DND-41 (cell line): ENCODE measurements at regions not wholly inside any gene's neighbourhood (a gene's known extent, or its start where the extent isn't known, plus 50 kb on each side); places are given as distances from the start of the nearest gene placed in this dataset.

Source experiments
- ATAC-seq: fragments of 200-7000 bp; cut with Tn5 transposase; 3 replicates; pipeline ENCODE4 v1.9.1; 2021; ENCODE audit warnings: low read depth; ENCODE audit not compliant: insufficient read depth
- DNase-seq: peaks from one replicate; pipeline ENCODE4 v3.0.0-alpha.2; 2020
- H2AFZ ChIP-seq: 2 replicates; pipeline ENCODE4 v1.6.0; 2012; ENCODE audit warnings: low read depth, low read length
- H3K27ac ChIP-seq: 2 replicates; pipeline ENCODE4 v1.5.1; 2012; ENCODE audit warnings: low read length, inconsistent platforms
- H3K27me3 ChIP-seq: fragments of 200-600 bp; sonication (generic); 2 replicates; pipeline ENCODE4 v1.6.0; 2012; ENCODE audit warnings: low read length, mild to moderate bottlenecking, inconsistent platforms; ENCODE audit not compliant: insufficient read depth, poor library complexity
- H3K36me3 ChIP-seq: 2 replicates; pipeline ENCODE4 v1.5.1; 2012; ENCODE audit warnings: low read length, inconsistent platforms; ENCODE audit not compliant: insufficient read depth
- H3K4me1 ChIP-seq: 2 replicates; pipeline ENCODE4 v1.5.1; 2012; ENCODE audit warnings: mild to moderate bottlenecking, low read length; ENCODE audit not compliant: insufficient read depth
- H3K4me2 ChIP-seq: 2 replicates; pipeline ENCODE4 v1.6.0; 2012; ENCODE audit warnings: mild to moderate bottlenecking, moderate library complexity, low read length, inconsistent platforms; ENCODE audit not compliant: insufficient read depth
- H3K4me3 ChIP-seq, 2 experiments: fragments of 200-600 bp in 1 of 2; shearing (Covaris generic) in 1 of 2; 2 replicates each; pipeline ENCODE4 v1.5.1; 2012 to 2016; ENCODE audit warnings: inconsistent platforms in 2 of 2, low read length in 2 of 2, mild to moderate bottlenecking in 2 of 2, low read depth in 1 of 2, moderate library complexity in 1 of 2
- H3K79me2 ChIP-seq: 2 replicates; pipeline ENCODE4 v1.6.0; 2012; ENCODE audit warnings: low read length, inconsistent platforms; ENCODE audit not compliant: insufficient read depth
- H3K9ac ChIP-seq: 2 replicates; pipeline ENCODE4 v1.6.0; 2012; ENCODE audit warnings: low read depth, mild to moderate bottlenecking, inconsistent platforms, low read length, moderate library complexity
- H3K9me3 ChIP-seq: 2 replicates; pipeline ENCODE4 v1.5.1; 2012; ENCODE audit warnings: low read length, moderate library complexity, mild to moderate bottlenecking, inconsistent platforms; ENCODE audit not compliant: insufficient read depth, severe bottlenecking
- H4K20me1 ChIP-seq: 2 replicates; pipeline ENCODE4 v1.6.0; 2012; ENCODE audit warnings: low read length; ENCODE audit not compliant: insufficient read depth
- EZH2 ChIP-seq: IDR thresholded peaks from 3 replicates; pipeline ENCODE4 v1.6.1; 2012; ENCODE audit warnings: borderline replicate concordance, low read depth, mild to moderate bottlenecking, moderate library complexity, low read length, inconsistent platforms; ENCODE audit not compliant: severe bottlenecking
- TF ChIP-seq, protein P1 (sequence below): IDR thresholded peaks from 2 replicates; pipeline ENCODE4 v1.5.1; 2012; ENCODE audit warnings: borderline replicate concordance, low read length, moderate library complexity, mild to moderate bottlenecking; ENCODE audit not compliant: poor library complexity, severe bottlenecking; ENCODE audit errors: extremely low read depth

DNA sequence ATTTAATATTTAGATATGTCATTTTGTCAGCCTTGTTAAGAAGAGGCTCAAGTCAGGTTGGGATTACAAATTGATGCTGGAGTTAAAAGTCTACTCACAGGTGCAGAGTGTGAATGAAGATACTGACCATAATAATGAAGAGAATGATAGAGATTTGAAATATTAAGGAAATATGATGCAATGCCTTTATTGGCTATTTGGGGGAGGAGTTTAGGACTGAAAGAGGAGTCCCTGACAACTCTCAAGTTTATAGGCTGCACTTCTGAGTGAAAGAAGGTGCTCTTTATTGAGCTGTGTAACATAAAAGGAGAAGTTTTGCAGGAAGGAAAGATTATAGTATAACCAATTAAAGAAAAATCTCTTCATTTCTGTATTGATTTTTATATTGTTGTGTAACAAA, 827.7 kb upstream of the PCDH9 start:
- Histone ChIP-seq H3K79me2 (no peaks in the 10 kb centered on the region), H3K27me3 (no peaks in the 10 kb centered on the region), H3K36me3 (no peaks in the 10 kb centered on the region), H3K9me3 (no peaks in the 10 kb centered on the region), H4K20me1 (no peaks in the 10 kb centered on the region), H3K9ac (no peak overlapping the region), H3K4me2 (no peak overlapping the region), H3K4me3 (no peak overlapping the region), H3K4me1 (no peaks in the 10 kb centered on the region), H2AFZ (no peak overlapping the region), H3K27ac (no peak overlapping the region)
- ATAC-seq: no peak
- DNase-seq: no peak
- TF ChIP-seq EZH2: no peak
- TF ChIP-seq, protein P1, sequence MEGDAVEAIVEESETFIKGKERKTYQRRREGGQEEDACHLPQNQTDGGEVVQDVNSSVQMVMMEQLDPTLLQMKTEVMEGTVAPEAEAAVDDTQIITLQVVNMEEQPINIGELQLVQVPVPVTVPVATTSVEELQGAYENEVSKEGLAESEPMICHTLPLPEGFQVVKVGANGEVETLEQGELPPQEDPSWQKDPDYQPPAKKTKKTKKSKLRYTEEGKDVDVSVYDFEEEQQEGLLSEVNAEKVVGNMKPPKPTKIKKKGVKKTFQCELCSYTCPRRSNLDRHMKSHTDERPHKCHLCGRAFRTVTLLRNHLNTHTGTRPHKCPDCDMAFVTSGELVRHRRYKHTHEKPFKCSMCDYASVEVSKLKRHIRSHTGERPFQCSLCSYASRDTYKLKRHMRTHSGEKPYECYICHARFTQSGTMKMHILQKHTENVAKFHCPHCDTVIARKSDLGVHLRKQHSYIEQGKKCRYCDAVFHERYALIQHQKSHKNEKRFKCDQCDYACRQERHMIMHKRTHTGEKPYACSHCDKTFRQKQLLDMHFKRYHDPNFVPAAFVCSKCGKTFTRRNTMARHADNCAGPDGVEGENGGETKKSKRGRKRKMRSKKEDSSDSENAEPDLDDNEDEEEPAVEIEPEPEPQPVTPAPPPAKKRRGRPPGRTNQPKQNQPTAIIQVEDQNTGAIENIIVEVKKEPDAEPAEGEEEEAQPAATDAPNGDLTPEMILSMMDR: no peak

DNA sequence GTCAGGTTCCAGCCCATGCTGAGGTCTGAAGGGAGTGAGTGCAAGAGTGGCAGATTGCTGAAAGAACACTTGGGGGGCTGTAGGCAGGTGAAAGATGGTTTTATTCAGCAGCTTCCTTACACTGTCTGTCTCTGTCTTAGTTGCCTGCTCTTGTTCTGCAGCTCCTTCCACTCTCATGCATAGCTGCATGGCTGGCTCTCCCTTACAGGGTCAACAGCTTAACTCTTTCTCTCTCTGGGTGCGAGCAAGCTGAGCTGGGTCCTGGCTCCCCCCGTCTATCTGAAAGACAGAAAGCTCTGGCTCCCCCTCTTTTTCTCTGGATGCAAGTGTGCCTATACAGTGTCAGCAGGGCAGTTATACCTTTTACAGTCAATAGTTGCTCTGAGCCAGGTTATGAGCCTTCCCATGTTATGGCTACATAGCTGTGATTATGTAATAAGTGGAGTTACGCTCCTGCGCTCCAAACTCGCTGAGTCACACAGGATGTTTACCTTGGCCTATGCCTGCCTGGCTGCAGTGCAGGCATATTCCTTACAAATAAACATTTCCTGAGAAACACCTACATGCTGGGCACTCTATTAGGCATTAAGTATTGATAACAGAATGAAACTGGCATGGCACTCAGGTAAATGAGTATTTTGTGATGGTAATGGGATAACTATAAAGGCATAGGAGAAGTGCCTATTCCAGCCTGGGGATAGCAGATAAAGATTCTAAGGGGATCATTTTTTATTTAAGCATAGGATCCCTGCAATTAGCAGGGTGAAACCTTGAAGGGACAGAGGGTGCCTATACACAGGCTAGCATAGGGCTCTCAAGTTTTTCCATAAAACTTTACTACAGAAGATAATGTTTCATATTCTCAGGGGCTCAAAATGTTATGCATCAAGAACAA, 826.9 kb upstream of the PCDH9 start:
- Histone ChIP-seq H3K9me3 (no peaks in the 10 kb centered on the region), H4K20me1 (no peaks in the 10 kb centered on the region), H2AFZ (no peak overlapping the region), H3K36me3 (no peaks in the 10 kb centered on the region), H3K4me2 (no peak overlapping the region), H3K79me2 (no peaks in the 10 kb centered on the region), H3K4me1 (no peaks in the 10 kb centered on the region), H3K27me3 (no peaks in the 10 kb centered on the region), H3K27ac (no peak overlapping the region), H3K9ac (no peak overlapping the region), H3K4me3 (no peak overlapping the region)
- TF ChIP-seq EZH2: no peak
- TF ChIP-seq, protein P1: no peak
- DNase-seq (peak; percentile 9), ATAC-seq (no peak)

DNA sequence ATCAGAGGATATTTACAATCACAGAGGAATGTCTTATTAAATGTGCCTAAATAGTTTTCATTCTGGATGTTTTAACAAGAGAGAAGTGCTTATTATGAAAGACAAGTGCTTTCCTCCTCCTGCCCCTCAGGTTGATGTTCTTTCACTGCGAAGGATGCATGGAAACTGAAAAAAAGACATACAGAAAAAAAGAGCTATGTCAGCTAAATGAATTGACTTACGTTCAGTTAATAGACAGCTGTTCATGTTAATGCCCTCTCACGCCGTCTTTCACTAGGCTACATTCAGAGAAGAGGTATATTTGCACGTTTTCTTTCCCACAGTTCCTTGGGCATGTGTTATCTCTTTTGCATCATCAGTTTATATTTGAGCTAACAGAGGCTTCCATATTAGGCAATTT, 821.8 kb upstream of the PCDH9 start:
- DNase-seq (no peak), ATAC-seq (no peak)
- no peaks in the 10 kb centered on the region for H3K4me1 ChIP-seq
- H3K27ac ChIP-seq: no peak overlapping the region
- no peak overlapping the region for H3K4me2 ChIP-seq
- no peaks in the 10 kb centered on the region for H3K9me3 ChIP-seq
- H3K79me2 ChIP-seq: no peaks in the 10 kb centered on the region
- TF ChIP-seq EZH2: no peak
- TF ChIP-seq, protein P1: no peak
- H4K20me1 ChIP-seq: no peaks in the 10 kb centered on the region
- H3K4me3 ChIP-seq: no peak overlapping the region
- H3K9ac ChIP-seq: no peak overlapping the region
- no peaks in the 10 kb centered on the region for H3K27me3 ChIP-seq
- no peaks in the 10 kb centered on the region for H3K36me3 ChIP-seq
- H2AFZ ChIP-seq: no peak overlapping the region
